Posterior cingulate gyrus (tissue), 11 donors: ENCODE measurements at regions not wholly inside any gene's neighbourhood (a gene's known extent, or its start where the extent isn't known, plus 50 kb on each side); places are given as distances from the start of the nearest gene placed in this dataset.

Source experiments
- DNase-seq, 10 donors: peaks; one replicate each; pipeline versions ENCODE4 v3.0.0 to v3.0.0-alpha.2; 2020 to 2021; ENCODE audit warnings: mixed read lengths in 3 of 10
- intact Hi-C: fragments of 100-400 bp; cut with DNase I; formaldehyde crosslinking; loops from one replicate; pipeline ENCODE4 v1.15.1; 2023

GRCh38 chr3:135895734-135896121, 69.8 kb upstream of the PPP2R3A start:
- DNase-seq = no peak
- intact Hi-C loops = loop anchor here (1.0 to 2.0 kb wide), 2 partner anchors 1101 to 1294 kb away; partner anchors contain the start of gene EPHB1

GRCh38 chr3:135896613-135897012, 68.9 kb upstream of the PPP2R3A start:
- DNase-seq = no peak
- intact Hi-C loops = loop anchor here (2.0 kb wide), 1 partner anchor 1102 kb away; the partner anchor contains the start of gene EPHB1

DNA sequence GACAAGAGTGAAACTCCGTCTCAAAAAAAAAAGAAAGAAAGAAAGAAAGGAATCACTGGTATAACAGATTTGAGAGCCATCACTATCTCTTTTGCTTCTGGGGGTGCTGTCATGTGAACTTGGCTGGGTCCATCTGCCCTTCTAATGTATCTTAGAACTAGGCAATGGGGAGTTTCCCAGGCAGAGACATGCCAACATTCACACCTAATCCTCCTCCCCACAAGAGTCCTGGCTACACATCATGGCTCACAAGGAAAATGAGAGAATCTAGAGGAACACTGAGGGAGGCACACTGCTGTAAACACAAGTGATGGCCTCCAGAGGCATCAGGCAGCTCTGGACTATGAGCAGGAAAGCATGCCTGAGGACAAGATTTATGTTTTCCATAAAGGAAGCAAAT, 67.8 kb upstream of the PPP2R3A start:
- intact Hi-C loops = loop anchor here (2.0 kb wide), 1 partner anchor 1103 kb away; the partner anchor contains the start of gene EPHB1
- no peak for DNase-seq

DNA sequence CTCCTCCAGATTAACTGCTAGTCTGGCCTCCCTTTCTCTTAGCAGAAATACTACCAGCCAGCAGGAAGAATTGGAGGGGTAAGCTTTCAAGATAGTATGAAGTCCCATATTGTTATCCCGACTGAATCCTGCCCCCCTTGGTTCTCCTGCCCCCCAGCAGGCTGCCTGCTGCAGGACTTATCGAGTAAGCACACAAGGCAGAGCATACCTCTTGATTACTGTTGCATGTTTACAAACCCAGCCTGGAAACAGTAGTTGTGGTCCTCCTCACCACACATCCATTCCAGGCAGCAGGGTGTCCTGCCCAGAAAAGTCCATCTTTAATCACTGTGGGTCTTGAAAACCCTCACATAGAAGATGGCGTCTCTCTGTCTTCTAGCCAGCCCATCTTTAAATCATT, 66.8 kb upstream of the PPP2R3A start:
- intact Hi-C loops = no loop called here

GRCh38 chr3:135905058-135905724, 60.3 kb upstream of the PPP2R3A start:
- intact Hi-C loops = no loop called here
- DNase-seq = no peak

More for the DNA sequence above, 66.8 kb upstream of the PPP2R3A start:
- no peak for DNase-seq

DNA sequence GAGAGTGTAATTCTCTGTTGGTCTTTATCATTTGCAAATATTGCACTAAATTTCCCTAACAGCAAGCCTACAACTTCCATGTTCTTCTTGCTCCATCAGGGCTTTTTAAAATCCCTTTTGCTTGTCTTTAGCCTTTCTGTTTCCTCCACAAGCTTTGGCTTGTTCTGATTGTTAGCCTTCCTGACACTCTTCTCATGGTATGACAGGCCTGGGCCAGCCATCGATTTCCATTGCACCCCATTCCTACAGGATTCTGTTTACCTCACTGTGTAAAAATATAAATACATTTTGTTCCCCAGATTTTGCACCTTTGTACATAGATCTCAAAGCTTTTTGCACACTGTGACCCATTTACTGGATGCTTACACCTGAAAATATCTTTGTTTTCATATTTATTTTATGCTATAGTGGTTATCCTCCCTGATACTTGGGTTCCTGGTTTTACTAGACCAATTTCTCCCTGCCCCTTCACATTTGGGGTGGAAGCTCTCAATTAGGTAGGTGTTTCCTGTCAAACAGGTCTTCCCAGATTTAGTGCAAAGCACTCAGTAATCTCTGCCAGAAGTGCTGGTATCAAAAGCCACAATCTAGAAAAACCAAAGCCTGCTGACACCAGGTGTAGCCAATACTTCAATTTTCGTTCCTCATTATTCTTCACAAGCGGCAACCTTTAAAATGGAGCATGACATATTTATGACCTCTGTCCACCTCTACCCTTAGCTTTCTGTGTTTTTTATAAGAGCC, 57.9 kb upstream of the PPP2R3A start:
- no peak for DNase-seq
- intact Hi-C loops = no loop called here

GRCh38 chr3:135908225-135908624, 57.3 kb upstream of the PPP2R3A start:
- no peak for DNase-seq
- intact Hi-C loops = no loop called here

DNA sequence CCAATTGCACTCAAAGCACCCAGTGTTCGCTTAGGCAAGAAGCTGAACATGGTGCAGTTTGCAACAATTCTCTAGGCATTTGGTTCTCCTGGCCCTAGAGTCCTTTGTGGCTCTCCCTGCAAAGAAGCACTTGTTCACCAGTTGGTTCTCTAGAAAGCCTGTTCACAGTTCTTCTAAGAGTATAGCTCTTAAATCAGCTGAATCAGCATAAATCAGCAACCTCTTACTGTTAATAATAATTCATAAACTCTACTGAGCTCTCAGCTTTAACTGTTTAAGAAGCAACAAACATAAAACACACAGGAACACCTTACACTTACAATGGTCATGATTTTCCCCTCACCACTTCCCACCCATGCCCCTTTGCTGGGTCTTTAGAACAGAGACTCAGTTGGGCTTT, 56.8 kb upstream of the PPP2R3A start:
- intact Hi-C loops = no loop called here
- no peak for DNase-seq

DNA sequence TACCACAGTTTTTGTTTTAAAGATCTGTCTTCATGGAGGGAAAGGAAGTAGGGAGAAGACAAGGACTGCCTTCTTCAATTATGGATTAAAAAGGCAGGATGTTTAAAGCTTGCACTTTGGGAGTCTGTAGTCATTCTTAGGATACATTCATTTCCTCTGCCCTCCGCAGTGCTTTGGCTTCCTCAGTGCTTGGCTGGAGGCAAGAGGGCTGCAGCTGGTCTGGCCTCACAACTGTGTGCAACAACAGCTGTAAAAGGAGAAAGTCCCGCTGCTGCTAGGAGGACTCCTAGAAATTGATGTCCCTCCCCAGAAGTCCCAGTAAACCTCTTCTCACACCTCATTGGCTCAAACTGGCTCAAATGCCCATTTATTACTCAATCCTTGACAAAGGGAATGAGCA, 54.4 kb upstream of the PPP2R3A start:
- no peak for DNase-seq
- intact Hi-C loops = no loop called here

- intact Hi-C loops = no loop called here
- DNase-seq = no peak
Measured at GRCh38 chr3:135915206-135915605, 50.3 kb upstream of the PPP2R3A start.
